ENCODE measurements at regions not wholly inside any gene's neighbourhood (a gene's known extent, or its start where the extent isn't known, plus 50 kb on each side); places are given as distances from the start of the nearest gene placed in this dataset.

GRCh38 chr11:80362563-80363340 lies 921.9 kb upstream of the TENM4 start:
- TF ChIP-seq CTCF (IDR thresholded peaks at IDR 0.05; ENCODE audit: low read depth, low read length): no peak

DNA sequence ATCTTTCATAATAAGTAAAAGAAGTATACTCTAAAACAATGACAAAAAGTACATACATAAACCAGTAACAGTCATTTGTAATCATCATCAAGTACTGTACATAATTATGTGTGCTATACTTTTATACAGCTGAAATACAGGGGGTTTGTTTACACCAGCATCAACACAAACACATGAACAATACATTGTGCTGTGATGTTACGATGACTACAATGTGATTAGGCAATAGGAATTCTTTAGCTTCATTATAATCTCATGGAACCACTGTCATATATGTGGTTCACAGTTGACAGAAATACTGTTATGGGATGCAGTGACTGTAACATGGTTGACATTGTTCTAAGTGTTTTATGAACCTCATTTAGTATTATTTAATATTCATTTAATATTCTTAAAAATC lies 914.4 kb upstream of the TENM4 start:
- no peak for TF ChIP-seq CTCF (IDR thresholded peaks at IDR 0.05; ENCODE audit: low read depth, low read length)
- DNase-seq (ENCODE audit: extremely low read depth, low read depth): no peak

More at GRCh38 chr11:80362563-80363340, 921.9 kb upstream of the TENM4 start:
- no peak for DNase-seq (ENCODE audit: extremely low read depth, low read depth)

- no peak for TF ChIP-seq CTCF (IDR thresholded peaks at IDR 0.05; ENCODE audit: low read depth, low read length)
- DNase-seq (ENCODE audit: extremely low read depth, low read depth): no peak
Measured at GRCh38 chr11:80350541-80350940, 909.7 kb upstream of the TENM4 start.

GRCh38 chr11:80349997-80350396 lies 909.2 kb upstream of the TENM4 start:
- no peak for TF ChIP-seq CTCF (IDR thresholded peaks at IDR 0.05; ENCODE audit: low read depth, low read length)
- DNase-seq (ENCODE audit: extremely low read depth, low read depth): no peak

GRCh38 chr11:80346353-80347059 lies 905.7 kb upstream of the TENM4 start:
- no peak for DNase-seq (ENCODE audit: extremely low read depth, low read depth)
- TF ChIP-seq CTCF (IDR thresholded peaks at IDR 0.05; ENCODE audit: low read depth, low read length): no peak

- no peak for TF ChIP-seq CTCF (IDR thresholded peaks at IDR 0.05; ENCODE audit: low read depth, low read length)
- DNase-seq (ENCODE audit: extremely low read depth, low read depth): no peak
Measured at GRCh38 chr11:80343436-80343835, 902.6 kb upstream of the TENM4 start.

- DNase-seq (ENCODE audit: extremely low read depth, low read depth): no peak
- no peak for TF ChIP-seq CTCF (IDR thresholded peaks at IDR 0.05; ENCODE audit: low read depth, low read length)
Measured at GRCh38 chr11:80338231-80338630, 897.4 kb upstream of the TENM4 start.

Measured in AG09319 (cell line).